ENCODE measurements at regions not wholly inside any gene's neighbourhood (a gene's known extent, or its start where the extent isn't known, plus 50 kb on each side); places are given as distances from the start of the nearest gene placed in this dataset.
"Not testable (repeated sequence)": the region's sequence is repeated elsewhere in the genome, so short reads cannot be mapped to it uniquely, and the experiment has no call there.

DNA sequence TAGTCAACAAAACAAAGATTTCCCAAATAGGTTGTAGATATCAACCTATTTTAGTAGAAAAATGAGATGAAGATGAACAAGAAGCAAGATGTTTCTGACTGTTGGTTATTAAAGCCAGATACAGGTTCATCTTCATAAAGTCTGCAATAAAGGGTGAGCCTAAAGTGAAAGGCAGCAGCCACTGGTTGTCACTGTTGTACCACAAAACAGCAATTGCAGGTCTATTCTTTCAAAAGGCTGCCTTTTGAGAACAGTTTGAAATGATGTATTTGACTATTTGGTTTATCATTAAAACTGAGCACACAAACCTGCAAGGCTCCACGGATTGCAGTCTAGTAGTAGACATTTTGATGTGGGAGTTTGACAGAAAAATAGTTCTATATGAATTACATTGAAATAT is 543.4 kb downstream of the GBE1 start:
- no peak for DNase-seq (ENCODE audit: insufficient read length)
- no peak for FAIRE-seq
- TF ChIP-seq POLR2A (IDR thresholded peaks at IDR 0.05; ENCODE audit: low read depth, low read length) (no peak), POLR2AphosphoS5 (IDR thresholded peaks at IDR 0.05; ENCODE audit: low read depth, low read length) (no peak), TAF1 (IDR thresholded peaks at IDR 0.05; ENCODE audit: borderline replicate concordance, low read depth, low read length) (no peak)

GRCh38 chr3:81217101-81217500 is 544.3 kb downstream of the GBE1 start:
- FAIRE-seq, result no peak
- no peak for DNase-seq (ENCODE audit: insufficient read length)
- TF ChIP-seq TAF1 (IDR thresholded peaks at IDR 0.05; ENCODE audit: borderline replicate concordance, low read depth, low read length) (no peak), POLR2AphosphoS5 (IDR thresholded peaks at IDR 0.05; ENCODE audit: low read depth, low read length) (no peak), POLR2A (IDR thresholded peaks at IDR 0.05; ENCODE audit: low read depth, low read length) (no peak)

GRCh38 chr3:81216192-81216591 is 545.3 kb downstream of the GBE1 start:
- DNase-seq (ENCODE audit: insufficient read length) (no peak), FAIRE-seq (no peak)
- TF ChIP-seq POLR2AphosphoS5 (IDR thresholded peaks at IDR 0.05; ENCODE audit: low read depth, low read length) (no peak), POLR2A (IDR thresholded peaks at IDR 0.05; ENCODE audit: low read depth, low read length) (no peak), TAF1 (IDR thresholded peaks at IDR 0.05; ENCODE audit: borderline replicate concordance, low read depth, low read length) (no peak)

DNA sequence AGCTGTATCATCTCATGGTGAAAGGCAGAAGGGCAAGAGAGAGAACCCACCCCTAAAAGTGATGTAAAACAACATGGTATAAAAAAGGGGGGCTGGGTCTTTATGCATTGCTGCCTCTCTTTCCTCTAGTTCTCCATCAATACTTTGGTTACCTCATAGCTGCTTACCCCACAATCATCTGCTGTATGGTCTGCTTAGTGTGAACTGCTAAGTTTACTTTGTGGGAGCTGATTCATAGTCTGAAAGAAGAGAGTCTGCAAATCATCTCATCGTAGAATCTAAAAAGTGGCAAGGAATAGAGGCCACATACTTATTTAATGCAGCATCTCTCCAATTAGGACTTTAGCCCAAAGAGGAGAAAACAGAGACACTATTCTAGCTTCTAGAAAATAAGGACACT is 546.8 kb downstream of the GBE1 start:
- FAIRE-seq (no peak), DNase-seq (ENCODE audit: insufficient read length) (no peak)
- TF ChIP-seq TAF1 (IDR thresholded peaks at IDR 0.05; ENCODE audit: borderline replicate concordance, low read depth, low read length) (no peak), POLR2A (IDR thresholded peaks at IDR 0.05; ENCODE audit: low read depth, low read length) (no peak), POLR2AphosphoS5 (IDR thresholded peaks at IDR 0.05; ENCODE audit: low read depth, low read length) (no peak)

DNA sequence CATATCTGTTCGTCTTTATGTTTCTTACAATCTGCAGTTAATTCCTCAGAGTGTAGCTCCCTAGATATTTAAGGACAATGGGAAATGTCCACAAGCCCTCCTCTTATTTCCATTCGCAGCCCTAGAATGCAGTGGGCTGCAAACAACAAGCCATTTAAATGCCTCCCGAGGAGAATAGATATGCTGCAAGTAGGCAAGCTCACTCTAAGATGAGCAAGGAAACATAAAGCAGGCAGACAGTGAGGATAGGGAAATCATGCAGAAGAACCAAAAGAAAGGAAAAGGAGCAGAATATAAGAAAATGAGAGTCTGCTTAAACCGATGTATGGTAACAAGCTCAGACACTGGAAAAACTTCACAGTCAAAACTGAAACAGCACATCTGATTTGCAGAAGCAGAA is 561.9 kb downstream of the GBE1 start:
- FAIRE-seq (no peak), DNase-seq (ENCODE audit: insufficient read length) (no peak)
- TF ChIP-seq POLR2AphosphoS5 (IDR thresholded peaks at IDR 0.05; ENCODE audit: low read depth, low read length) (no peak), TAF1 (IDR thresholded peaks at IDR 0.05; ENCODE audit: borderline replicate concordance, low read depth, low read length) (no peak), POLR2A (IDR thresholded peaks at IDR 0.05; ENCODE audit: low read depth, low read length) (no peak)

DNA sequence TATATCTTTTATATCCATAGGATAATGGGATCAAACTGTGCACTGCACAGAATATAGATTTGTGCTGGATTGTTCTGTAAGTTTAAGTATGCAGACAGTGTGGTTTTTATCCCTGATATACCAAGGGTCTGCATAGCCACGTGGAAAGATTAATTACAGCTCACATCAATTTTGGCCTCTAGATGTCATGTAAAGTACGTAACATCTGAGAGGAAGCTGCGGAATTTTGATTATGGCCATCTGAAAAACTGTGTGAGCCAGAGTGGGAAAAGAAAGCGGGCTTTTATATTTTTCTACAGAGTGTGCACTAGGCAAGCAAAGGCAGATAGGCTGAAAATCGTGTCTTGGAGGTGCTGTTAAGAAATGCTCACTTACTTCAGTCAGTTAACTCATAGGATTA is 562.7 kb downstream of the GBE1 start:
- FAIRE-seq (no peak), DNase-seq (ENCODE audit: insufficient read length) (no peak)
- TF ChIP-seq TAF1 (IDR thresholded peaks at IDR 0.05; ENCODE audit: borderline replicate concordance, low read depth, low read length), result no peak
- no peak for TF ChIP-seq POLR2AphosphoS5 (IDR thresholded peaks at IDR 0.05; ENCODE audit: low read depth, low read length)
- TF ChIP-seq POLR2A (IDR thresholded peaks at IDR 0.05; ENCODE audit: low read depth, low read length), result no peak

GRCh38 chr3:81198216-81198615 is 563.2 kb downstream of the GBE1 start:
- FAIRE-seq (no peak), DNase-seq (ENCODE audit: insufficient read length) (no peak)
- TF ChIP-seq POLR2A (IDR thresholded peaks at IDR 0.05; ENCODE audit: low read depth, low read length), result no peak
- TF ChIP-seq POLR2AphosphoS5 (IDR thresholded peaks at IDR 0.05; ENCODE audit: low read depth, low read length), result no peak
- TF ChIP-seq TAF1 (IDR thresholded peaks at IDR 0.05; ENCODE audit: borderline replicate concordance, low read depth, low read length), result no peak

GRCh38 chr3:81197386-81197785 is 564.1 kb downstream of the GBE1 start:
- FAIRE-seq, result no peak
- TF ChIP-seq POLR2A (IDR thresholded peaks at IDR 0.05; ENCODE audit: low read depth, low read length) (no peak), TAF1 (IDR thresholded peaks at IDR 0.05; ENCODE audit: borderline replicate concordance, low read depth, low read length) (no peak), POLR2AphosphoS5 (IDR thresholded peaks at IDR 0.05; ENCODE audit: low read depth, low read length) (no peak)
- DNase-seq (ENCODE audit: insufficient read length), result no peak

- DNase-seq (ENCODE audit: insufficient read length) (no peak), FAIRE-seq (no peak)
- TF ChIP-seq TAF1 (IDR thresholded peaks at IDR 0.05; ENCODE audit: borderline replicate concordance, low read depth, low read length) (no peak), POLR2A (IDR thresholded peaks at IDR 0.05; ENCODE audit: low read depth, low read length) (no peak), POLR2AphosphoS5 (IDR thresholded peaks at IDR 0.05; ENCODE audit: low read depth, low read length) (no peak)
Measured at GRCh38 chr3:81195478-81195877, 566.0 kb downstream of the GBE1 start.

- TF ChIP-seq TAF1 (IDR thresholded peaks at IDR 0.05; ENCODE audit: borderline replicate concordance, low read depth, low read length) (no peak), POLR2AphosphoS5 (IDR thresholded peaks at IDR 0.05; ENCODE audit: low read depth, low read length) (no peak), POLR2A (IDR thresholded peaks at IDR 0.05; ENCODE audit: low read depth, low read length) (no peak)
- FAIRE-seq, result no peak
- DNase-seq (ENCODE audit: insufficient read length), result no peak
Measured at GRCh38 chr3:81186412-81186811, 575.0 kb downstream of the GBE1 start.

GRCh38 chr3:81182086-81182875 is 579.2 kb downstream of the GBE1 start:
- FAIRE-seq; DNase-seq (ENCODE audit: insufficient read length): not testable (repeated sequence)

DNA sequence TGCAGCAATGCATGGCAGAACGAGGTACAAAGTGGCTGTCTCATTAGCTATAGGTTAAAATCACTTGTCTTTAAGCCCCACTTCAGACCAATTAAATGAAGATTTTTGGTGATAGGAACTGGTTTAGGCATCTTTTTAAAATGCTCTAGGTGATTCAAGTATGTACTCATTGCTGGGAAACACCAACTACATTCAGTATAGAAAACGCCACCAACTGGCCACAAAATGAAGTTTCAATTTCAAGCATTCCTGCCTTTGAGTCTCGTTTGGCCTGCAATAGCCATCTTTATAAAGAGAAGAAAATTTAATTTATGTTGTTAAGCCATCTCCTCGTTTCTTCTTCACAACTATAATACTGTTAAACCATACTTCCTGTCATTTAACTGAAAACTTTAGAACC is 587.9 kb downstream of the GBE1 start:
- TF ChIP-seq TAF1 (IDR thresholded peaks at IDR 0.05; ENCODE audit: borderline replicate concordance, low read depth, low read length) (no peak), POLR2AphosphoS5 (IDR thresholded peaks at IDR 0.05; ENCODE audit: low read depth, low read length) (no peak), POLR2A (IDR thresholded peaks at IDR 0.05; ENCODE audit: low read depth, low read length) (no peak)
- DNase-seq (ENCODE audit: insufficient read length) (no peak), FAIRE-seq (no peak)
